ENCODE measurements at regions not wholly inside any gene's neighbourhood (a gene's known extent, or its start where the extent isn't known, plus 50 kb on each side); places are given as distances from the start of the nearest gene placed in this dataset.

DNA sequence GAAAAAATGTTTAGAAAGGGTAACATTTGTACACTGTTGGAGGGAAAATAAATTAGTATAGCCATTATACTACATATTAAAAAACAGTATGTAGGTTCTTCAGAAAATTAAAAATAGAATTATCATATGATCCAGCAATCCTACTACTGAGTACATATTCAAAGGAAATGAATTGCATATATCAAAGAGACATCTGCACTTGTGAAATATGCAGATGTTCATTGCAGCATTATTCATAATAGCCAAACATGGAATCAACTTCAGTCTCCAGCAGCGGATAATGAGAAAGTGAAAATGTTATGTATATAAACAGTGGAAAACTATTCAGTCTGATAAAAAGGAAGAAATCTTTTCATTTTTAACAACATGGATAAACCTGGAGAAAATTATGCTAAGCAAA lies 695.5 kb downstream of the SLCO4C1 start:
- TF ChIP-seq POLR2A (IDR thresholded peaks at IDR 0.05; ENCODE audit: low read depth, low read length) (no peak), SPI1 (IDR thresholded peaks at IDR 0.05; ENCODE audit: low read depth, low read length) (no peak), POLR2AphosphoS5 (IDR thresholded peaks at IDR 0.05; ENCODE audit: low read depth, low read length) (no peak), TAF1 (IDR thresholded peaks at IDR 0.05; ENCODE audit: low read depth, low read length) (no peak)
